ENCODE measurements at regions not wholly inside any gene's neighbourhood (a gene's known extent, or its start where the extent isn't known, plus 50 kb on each side); places are given as distances from the start of the nearest gene placed in this dataset.
"Not testable (repeated sequence)": the region's sequence is repeated elsewhere in the genome, so short reads cannot be mapped to it uniquely, and the experiment has no call there.

GRCh38 chr9:111744363-111744762 is 50.4 kb downstream of the SHOC1 start:
- DNase-seq (ENCODE audit: low read depth), result no peak

DNA sequence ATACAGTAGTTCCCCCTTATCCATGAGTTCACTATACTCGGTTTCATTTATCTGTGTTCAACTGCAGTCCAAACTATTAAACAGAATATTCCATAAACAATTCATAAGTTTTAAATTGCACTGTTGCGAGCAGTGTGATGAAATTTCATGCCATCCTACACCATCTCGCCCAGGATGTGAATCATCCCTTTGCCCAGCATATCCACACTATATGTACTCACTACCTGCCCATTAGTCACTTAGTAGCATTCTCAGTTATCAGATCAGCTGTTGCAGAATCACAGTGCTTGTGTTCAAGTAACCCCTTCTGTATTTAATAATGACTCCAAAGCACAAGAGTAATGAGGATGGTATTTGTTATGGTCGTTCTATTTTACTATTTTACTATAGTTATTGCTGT is 51.5 kb downstream of the SHOC1 start:
- DNase-seq (ENCODE audit: low read depth), result peak; percentile 91

- no peak for DNase-seq (ENCODE audit: low read depth)
Observed at GRCh38 chr9:111740739-111741138, 54.0 kb downstream of the SHOC1 start.

DNA sequence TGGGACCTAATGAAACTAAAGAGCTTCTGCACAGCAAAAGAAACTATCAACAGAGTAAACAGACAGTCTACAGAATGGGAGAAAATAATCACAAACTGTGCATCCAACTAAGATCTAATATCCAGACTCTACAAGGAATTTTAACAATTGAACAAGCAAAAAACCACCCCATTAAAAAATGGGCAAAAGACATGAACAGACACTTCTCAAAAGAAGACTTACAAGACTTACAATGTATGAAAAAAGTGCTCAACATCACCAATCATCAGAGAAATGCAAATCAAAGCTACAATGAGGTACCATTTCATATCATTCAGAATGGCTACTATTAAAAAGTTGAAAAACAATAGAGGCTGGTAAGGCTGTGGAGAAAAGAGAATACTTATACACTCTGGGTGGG is 58.0 kb downstream of the SHOC1 start:
- DNase-seq (ENCODE audit: low read depth), result no peak

DNA sequence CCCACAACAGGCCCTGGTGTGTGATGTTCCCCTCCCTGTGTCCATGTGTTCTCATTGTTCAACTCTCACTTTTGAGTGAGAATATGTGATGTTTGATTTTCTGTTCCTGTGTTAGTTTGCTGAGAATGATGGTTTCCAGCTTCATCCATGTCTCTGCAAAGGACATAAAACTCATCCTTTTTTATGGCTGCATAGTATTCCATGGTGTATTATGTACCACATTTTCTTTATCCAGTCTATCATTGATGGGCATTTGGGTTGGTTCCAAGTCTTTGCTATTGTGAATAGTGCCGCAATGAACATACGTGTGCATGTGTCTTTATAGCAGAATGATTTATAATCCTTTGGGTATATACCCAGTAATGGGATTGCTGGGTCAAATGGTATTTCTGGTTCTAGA is 59.4 kb downstream of the SHOC1 start:
- not testable (repeated sequence) for DNase-seq (ENCODE audit: low read depth)

DNA sequence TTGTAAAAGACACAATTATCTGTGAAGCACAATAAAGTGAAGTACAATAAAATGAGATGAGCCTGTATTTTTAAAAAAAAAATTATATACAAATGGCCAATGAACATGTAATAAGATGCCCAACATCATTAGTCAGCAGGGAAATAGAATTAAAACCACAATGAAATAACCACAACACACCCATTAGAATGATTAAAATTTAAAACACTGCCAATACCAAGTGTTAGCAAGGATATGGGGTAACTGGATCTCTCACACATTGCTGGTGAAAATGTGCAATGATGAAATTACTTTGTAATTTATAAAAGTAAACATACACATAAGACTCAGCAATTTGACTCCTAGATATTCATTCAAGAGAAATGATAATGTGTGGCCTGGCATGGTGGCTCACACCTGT is 62.8 kb downstream of the SHOC1 start:
- DNase-seq (ENCODE audit: low read depth), result peak; percentile 46

GRCh38 chr9:111730937-111731567 is 63.7 kb downstream of the SHOC1 start:
- peak; percentile 14 for DNase-seq (ENCODE audit: low read depth)

GRCh38 chr9:111728617-111729366 is 65.9 kb downstream of the SHOC1 start:
- DNase-seq (ENCODE audit: low read depth), result peak; percentile 80

- no peak for DNase-seq (ENCODE audit: low read depth)
Observed at GRCh38 chr9:111728143-111728542, 66.6 kb downstream of the SHOC1 start.

DNA sequence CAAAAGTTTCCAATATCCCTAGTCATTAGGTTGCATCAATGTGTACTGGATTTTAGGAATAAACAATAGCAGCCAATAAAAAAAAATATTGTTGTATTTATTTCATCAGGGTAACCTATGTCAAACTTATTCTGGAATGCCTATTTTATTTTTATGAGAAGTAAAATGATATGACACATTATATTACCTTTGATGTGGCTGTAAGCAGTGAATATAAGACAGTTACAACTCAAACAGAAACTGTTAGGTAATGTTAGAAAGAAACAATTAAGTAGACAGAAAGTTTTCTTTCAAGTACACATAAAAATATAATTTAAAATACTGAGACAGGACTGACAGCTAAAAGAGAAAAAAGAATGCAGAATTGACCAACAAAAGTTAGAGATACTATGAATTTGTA is 65.5 kb downstream of the GNG10 start:
- no peak for DNase-seq (ENCODE audit: low read depth)

GRCh38 chr9:111720174-111720573 is 58.8 kb downstream of the GNG10 start:
- DNase-seq (ENCODE audit: low read depth), result no peak

Measured in fibroblast of gingiva (primary cell).